ENCODE measurements at regions not wholly inside any gene's neighbourhood (a gene's known extent, or its start where the extent isn't known, plus 50 kb on each side); places are given as distances from the start of the nearest gene placed in this dataset.

DNA sequence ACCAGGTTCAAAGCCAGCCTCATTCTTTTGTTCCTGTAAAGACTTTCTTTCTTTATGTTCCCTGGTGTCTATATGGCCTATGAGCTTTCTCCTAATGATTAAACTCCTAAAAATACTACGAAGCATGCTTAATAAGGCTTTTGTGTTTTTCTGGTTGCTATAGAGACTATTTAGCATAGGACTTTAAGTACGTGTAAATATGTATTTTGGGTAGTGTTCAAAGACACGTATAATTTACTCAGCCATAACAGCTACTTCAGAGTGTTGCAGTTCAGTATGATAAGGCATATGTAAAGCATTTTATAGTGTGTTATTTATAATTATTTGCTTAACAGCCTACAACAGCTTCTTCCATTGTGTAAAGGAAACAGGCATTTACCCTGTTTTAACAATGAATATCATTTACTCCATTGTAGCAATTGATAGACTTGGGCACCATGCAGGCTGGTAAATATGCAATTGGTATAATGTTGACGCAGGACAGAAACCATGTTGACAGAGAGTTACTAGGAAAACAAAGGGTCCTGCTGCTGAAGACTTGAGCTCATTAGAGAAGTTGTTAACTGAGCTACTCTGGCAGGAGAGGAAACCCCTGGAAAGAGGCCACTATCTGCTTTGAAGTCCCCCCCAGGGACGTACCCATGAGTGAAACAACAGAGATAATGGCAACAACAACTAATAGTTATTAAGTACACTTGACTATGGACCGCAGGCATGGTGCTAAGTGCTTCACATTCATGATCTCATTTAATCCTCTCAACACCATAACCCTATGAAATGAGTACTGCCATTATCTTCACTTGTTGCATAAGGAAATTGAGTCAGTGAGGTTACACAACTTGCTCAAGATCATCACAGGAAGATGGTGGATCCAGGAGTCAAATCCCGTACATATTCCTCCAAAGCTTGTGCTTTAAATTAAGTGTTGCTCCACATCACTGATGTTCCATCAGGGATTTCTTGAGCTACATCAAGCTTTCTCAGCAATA lies 342.2 kb upstream of the DYNLRB2 start:
- H3K9me3 Mint-ChIP-seq = peaks cover 8% of the 10 kb centered on the region
- no peak overlapping the region for H3K27ac Mint-ChIP-seq
- H3K36me3 Mint-ChIP-seq (ENCODE audit: low read depth) = no peaks in the 10 kb centered on the region
- H3K4me3 Mint-ChIP-seq = no peak overlapping the region
- peaks cover 8% of the 10 kb centered on the region for H3K4me1 Mint-ChIP-seq (ENCODE audit: low read depth)
- H3K27me3 Mint-ChIP-seq = peaks cover 33% of the 10 kb centered on the region

DNA sequence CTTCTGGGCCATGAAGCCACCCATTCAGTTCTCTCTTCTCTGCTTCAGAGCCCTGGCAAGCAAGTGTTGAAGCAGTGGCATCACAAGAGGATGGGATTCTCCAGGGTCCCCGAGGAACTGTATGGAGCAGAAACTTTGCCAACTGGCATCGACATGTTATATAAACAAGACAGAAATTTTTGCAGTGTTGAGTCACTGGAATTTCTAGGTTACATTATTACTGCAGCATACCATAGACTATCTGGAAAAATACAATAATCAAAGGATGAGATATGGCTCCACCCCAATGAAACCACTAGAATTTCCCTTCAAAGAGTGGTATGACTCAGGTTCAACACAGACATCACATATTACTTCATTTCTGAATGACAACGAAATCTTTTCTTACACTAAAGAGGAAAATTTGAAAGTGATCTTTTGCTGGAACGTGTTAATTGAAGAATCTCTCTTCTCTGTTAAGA lies 343.0 kb upstream of the DYNLRB2 start:
- H3K4me3 Mint-ChIP-seq = no peak overlapping the region
- peaks cover 34% of the 10 kb centered on the region for H3K27me3 Mint-ChIP-seq

DNA sequence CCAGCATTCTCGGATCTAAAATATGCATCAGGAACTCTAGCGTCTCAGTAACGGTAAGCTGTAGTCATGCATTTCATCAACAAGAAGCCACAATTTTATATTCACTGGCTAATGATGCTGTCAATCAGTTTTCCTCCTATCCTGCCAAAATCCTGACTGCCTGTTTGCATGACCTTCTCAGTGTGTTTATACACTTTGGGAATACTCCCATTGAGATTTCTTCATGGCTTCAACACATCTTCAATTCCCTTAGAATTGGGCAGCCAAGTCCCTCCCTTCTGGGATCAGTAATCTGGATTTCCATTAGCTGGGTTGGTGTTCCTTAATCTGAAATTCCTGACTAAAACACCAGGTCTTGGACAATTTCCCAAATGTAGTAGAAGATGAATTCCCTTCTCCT lies 348.9 kb upstream of the DYNLRB2 start:
- H3K4me3 Mint-ChIP-seq = no peak overlapping the region
- H3K27ac Mint-ChIP-seq = no peak overlapping the region
- H3K4me1 Mint-ChIP-seq (ENCODE audit: low read depth) = no peaks in the 10 kb centered on the region
- peaks cover 23% of the 10 kb centered on the region for H3K27me3 Mint-ChIP-seq
- no peaks in the 10 kb centered on the region for H3K36me3 Mint-ChIP-seq (ENCODE audit: low read depth)
- H3K9me3 Mint-ChIP-seq = peaks cover 3% of the 10 kb centered on the region

More for the DNA sequence above, 343.0 kb upstream of the DYNLRB2 start:
- Mint-ChIP-seq H3K27ac (no peak overlapping the region), H3K4me1 (ENCODE audit: low read depth) (peaks cover 8% of the 10 kb centered on the region), H3K36me3 (ENCODE audit: low read depth) (no peaks in the 10 kb centered on the region), H3K9me3 (peaks cover 8% of the 10 kb centered on the region)

DNA sequence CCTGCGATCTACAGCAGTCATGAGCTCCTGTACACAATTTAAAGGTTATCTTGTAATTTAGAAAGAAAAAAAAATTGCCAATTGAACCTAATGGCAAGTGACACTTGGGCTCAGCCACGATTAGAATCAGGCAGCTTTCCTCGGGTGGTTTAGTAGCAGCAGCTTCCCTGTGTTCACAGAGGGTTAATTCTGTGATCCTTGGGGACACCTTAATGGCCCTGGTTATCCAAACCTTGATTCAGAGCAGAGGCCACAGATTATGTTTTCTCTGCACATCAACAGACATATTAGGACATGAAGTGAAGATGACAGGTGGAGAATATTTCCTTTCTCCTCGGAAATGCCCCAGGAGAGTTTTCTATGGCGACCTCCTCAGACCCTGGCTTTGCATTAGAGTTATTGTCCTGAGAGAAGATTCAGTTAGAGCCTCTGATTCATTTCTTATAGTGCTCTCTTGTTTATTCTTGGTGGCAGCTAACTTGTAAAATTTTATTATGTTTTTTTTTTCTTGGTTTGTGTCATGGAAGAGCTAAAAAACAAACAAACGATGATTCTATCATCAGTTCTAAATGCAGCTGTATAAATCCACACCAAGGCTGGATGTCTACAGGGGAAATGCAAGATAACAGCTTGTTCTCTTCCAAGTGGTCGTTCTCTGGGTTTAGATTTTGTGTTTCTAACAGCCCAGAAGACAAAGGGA lies 351.2 kb upstream of the DYNLRB2 start:
- no peaks in the 10 kb centered on the region for H3K36me3 Mint-ChIP-seq (ENCODE audit: low read depth)
- H3K4me3 Mint-ChIP-seq = no peak overlapping the region
- H3K9me3 Mint-ChIP-seq = no peaks in the 10 kb centered on the region
- no peak overlapping the region for H3K27ac Mint-ChIP-seq
- H3K4me1 Mint-ChIP-seq (ENCODE audit: low read depth) = no peaks in the 10 kb centered on the region
- peaks cover 13% of the 10 kb centered on the region for H3K27me3 Mint-ChIP-seq

DNA sequence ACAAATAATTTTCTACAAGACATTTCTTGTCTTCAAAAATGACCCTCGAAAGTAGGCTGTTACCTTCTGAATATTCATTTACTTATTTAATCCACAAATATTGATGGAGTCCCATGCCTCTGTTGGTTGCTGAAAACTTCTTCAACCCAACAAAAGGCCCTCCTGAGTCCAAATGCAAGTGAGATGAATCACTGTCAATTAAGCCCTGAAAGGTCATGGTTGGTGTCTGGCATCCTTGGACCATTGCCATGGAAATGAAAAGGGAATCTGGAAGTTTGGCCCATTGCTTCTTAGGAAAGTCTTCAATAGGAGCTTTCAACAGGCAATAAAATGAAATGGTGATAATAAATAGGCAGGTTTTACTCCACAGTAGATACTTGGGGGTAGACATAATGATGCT lies 364.7 kb upstream of the DYNLRB2 start:
- no peak overlapping the region for H3K4me3 Mint-ChIP-seq
- no peaks in the 10 kb centered on the region for H3K9me3 Mint-ChIP-seq
- no peaks in the 10 kb centered on the region for H3K36me3 Mint-ChIP-seq (ENCODE audit: low read depth)
- H3K27ac Mint-ChIP-seq = no peak overlapping the region
- H3K27me3 Mint-ChIP-seq = peaks cover 17% of the 10 kb centered on the region
- no peaks in the 10 kb centered on the region for H3K4me1 Mint-ChIP-seq (ENCODE audit: low read depth)

DNA sequence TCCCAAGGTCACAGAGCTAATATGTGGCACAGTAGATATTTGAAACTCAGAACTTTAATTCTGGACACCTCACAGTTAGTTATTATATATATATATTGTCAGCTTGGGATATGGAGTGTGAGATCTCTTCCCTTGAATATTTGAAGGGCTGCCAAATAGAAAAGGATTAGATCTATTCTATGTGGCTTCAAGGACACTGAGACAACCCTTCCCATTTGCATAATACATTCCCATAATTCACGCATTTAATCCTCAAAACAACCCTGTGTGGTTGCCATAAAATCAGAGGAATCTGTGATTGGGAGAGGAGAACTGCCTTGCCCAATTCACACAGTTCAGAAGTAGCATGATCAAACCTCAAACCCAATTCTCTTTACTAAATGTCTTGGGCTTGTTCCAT lies 365.8 kb upstream of the DYNLRB2 start:
- Mint-ChIP-seq H3K27ac (no peak overlapping the region), H3K4me1 (ENCODE audit: low read depth) (no peaks in the 10 kb centered on the region), H3K27me3 (peaks cover 17% of the 10 kb centered on the region), H3K36me3 (ENCODE audit: low read depth) (no peaks in the 10 kb centered on the region), H3K9me3 (no peaks in the 10 kb centered on the region), H3K4me3 (no peak overlapping the region)

DNA sequence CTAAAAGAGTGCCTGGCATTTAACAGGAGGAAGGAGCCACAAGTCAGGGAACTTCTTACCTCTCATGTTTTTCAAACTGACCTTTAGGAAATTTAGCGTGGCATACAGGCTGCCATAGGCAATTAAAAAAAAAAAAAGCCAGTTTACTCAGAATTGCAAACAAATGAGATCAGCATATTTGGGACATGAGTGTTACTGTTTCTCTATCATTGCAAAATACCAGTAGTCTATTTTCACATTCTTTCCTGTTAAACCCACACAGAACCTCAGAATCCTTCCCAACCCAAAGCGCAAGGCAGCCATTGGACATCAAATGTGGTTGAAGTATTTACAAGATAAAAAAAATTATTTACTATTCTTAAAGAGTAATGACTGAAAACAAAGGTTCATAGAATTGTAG lies 366.4 kb upstream of the DYNLRB2 start:
- no peaks in the 10 kb centered on the region for H3K4me1 Mint-ChIP-seq (ENCODE audit: low read depth)
- peaks cover 17% of the 10 kb centered on the region for H3K27me3 Mint-ChIP-seq
- H3K36me3 Mint-ChIP-seq (ENCODE audit: low read depth) = no peaks in the 10 kb centered on the region
- no peaks in the 10 kb centered on the region for H3K9me3 Mint-ChIP-seq
- H3K4me3 Mint-ChIP-seq = no peak overlapping the region
- no peak overlapping the region for H3K27ac Mint-ChIP-seq

DNA sequence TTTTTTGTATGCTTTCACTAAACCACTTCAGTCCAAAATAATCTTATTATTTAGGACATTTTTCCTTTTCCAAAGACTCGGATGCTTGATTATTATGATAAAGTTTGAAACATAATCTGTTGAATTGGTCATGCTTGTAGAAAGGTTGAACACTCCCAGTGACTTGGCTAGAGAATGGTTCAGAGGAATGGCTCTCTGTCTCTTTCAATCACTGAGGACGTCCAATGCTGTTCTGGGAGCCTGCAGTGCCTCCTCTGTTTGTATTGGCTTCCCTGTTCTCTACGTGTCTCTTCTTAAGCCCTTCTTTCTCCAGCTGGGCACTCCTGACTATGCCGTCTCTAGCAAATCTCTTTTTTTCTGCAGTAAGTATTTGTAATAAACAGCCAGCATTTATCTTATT lies 369.0 kb upstream of the DYNLRB2 start:
- no peaks in the 10 kb centered on the region for H3K4me1 Mint-ChIP-seq (ENCODE audit: low read depth)
- H3K9me3 Mint-ChIP-seq = no peaks in the 10 kb centered on the region
- peaks cover 8% of the 10 kb centered on the region for H3K27me3 Mint-ChIP-seq
- no peak overlapping the region for H3K27ac Mint-ChIP-seq
- no peaks in the 10 kb centered on the region for H3K36me3 Mint-ChIP-seq (ENCODE audit: low read depth)
- no peak overlapping the region for H3K4me3 Mint-ChIP-seq

DNA sequence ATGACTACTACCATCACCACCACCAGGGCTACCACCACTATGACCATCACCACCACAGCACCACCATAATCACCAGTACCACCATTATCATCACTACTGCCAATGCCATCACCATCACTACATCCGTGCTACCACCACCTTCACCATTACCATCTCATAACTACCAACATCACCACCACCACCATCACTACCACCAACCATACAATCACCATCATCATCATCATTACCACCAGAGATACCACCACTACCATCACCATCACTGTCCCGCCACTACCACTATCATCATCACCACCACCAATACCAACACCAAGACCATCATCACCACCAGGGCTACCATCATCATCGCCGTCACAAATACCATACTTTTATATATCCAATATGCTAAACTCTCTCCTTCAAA lies 369.6 kb upstream of the DYNLRB2 start:
- Mint-ChIP-seq H3K4me3 (no peak overlapping the region), H3K36me3 (ENCODE audit: low read depth) (no peaks in the 10 kb centered on the region), H3K27me3 (peaks cover 10% of the 10 kb centered on the region), H3K27ac (no peak overlapping the region), H3K9me3 (no peaks in the 10 kb centered on the region), H3K4me1 (ENCODE audit: low read depth) (no peaks in the 10 kb centered on the region)

DNA sequence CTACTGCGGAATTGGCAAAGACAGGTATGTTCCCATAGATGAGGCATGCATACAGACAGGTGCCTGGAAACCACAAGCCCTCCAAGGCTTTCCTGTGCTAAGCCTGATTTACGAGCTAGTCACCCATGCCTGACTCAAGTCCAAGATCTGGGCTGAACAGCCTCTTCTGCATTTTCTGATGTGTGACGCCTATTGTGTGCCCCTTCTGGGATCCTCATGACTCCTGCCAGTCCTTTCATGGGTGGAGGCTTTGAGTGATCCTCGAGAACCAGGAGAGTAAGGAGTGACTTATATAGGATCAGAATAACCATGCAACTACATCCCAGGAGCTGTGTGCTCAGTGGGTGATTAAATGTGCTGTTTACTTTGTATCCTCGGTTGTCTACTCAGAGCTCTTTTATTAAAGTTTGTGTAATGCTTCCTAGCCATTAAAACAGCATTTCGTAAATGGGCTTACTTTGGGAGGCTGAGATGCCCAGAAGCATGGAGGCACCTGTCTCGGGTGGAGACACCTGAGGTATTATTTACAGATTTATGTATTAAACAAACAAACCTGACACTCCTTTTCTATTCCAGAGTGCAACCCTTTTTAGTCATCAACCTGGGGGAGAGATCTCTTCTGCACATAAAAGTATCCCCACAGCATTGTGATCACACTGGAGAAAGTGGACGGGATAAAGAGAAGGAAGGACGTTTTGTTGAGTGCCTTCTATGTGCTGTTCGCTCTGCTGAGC lies 373.0 kb upstream of the DYNLRB2 start:
- no peaks in the 10 kb centered on the region for H3K36me3 Mint-ChIP-seq (ENCODE audit: low read depth)
- no peak overlapping the region for H3K4me3 Mint-ChIP-seq
- H3K4me1 Mint-ChIP-seq (ENCODE audit: low read depth) = no peaks in the 10 kb centered on the region
- no peak overlapping the region for H3K27ac Mint-ChIP-seq
- H3K27me3 Mint-ChIP-seq = peaks cover 9% of the 10 kb centered on the region
- H3K9me3 Mint-ChIP-seq = peaks cover 3% of the 10 kb centered on the region

DNA sequence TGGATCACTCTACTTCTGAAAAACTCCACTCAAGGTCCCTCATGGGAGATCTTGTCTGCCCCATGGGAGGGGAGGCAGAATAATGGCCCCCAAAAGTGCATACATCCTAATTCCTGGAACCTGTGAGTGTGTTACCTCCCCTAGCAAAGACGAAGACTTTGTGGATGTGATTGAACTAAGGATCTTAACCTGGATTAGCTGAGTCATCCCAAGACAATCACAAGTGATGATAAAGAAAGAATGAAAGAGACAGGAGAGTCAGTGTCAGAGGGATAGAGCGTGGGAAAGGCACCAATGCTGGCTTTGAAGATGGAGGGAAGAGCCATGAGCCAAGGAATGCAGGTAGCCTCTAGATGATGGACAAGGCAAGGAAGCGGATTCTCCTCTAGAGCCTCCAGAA lies 374.7 kb upstream of the DYNLRB2 start:
- Mint-ChIP-seq H3K27ac (no peak overlapping the region), H3K36me3 (ENCODE audit: low read depth) (no peaks in the 10 kb centered on the region), H3K9me3 (peaks cover 3% of the 10 kb centered on the region), H3K27me3 (peaks cover 9% of the 10 kb centered on the region), H3K4me3 (no peak overlapping the region), H3K4me1 (ENCODE audit: low read depth) (no peaks in the 10 kb centered on the region)

DNA sequence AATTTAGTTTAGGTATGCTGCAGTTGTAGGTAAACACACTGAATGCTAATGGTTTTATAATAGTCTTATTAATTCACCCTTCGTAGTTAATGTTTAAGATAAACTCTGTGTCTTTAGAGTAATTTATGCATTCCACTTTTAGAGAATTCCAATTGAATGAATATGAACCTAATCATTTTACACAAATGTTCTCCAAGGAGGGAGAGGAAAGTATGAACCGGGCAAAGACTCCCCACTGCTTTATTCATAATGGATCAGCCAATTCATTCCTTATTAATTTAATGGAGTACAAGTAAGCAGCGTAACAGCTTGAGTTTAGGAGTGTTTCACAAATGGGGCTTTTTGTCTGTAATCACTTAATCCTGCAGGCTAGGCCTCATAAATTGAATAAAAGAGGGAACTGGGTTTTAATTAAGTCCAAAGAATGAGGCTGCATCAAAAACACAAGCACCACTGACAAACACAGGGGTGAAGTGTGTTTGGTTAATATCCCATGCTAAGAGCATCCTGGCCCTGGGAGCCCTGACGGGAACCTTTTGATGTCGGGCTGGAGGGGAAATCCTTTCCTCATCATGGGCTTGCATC lies 375.7 kb upstream of the DYNLRB2 start:
- Mint-ChIP-seq H3K36me3 (ENCODE audit: low read depth) (no peaks in the 10 kb centered on the region), H3K27ac (no peak overlapping the region), H3K27me3 (peaks cover 9% of the 10 kb centered on the region), H3K4me1 (ENCODE audit: low read depth) (no peaks in the 10 kb centered on the region), H3K4me3 (no peak overlapping the region), H3K9me3 (peaks cover 3% of the 10 kb centered on the region)

DNA sequence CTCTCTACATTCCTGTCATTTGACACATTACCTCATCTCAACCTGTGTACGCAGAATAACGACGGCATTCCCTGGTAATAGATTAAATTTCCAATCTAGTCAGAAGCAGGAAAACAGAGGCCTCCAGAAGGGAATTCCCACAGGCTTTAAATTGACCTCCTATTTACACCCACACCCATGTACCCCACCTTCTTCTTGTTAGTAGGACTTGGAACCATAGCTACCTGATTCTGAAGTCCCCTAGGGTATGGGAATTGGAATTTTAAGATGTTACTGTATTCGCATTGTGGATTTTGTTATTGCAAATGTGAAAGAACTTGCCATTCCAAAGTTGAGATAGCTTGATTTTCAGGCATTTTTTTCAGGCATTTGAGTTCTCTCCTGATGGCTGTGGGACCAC lies 377.5 kb upstream of the DYNLRB2 start:
- Mint-ChIP-seq H3K27ac (no peak overlapping the region), H3K4me3 (no peak overlapping the region), H3K27me3 (peaks cover 9% of the 10 kb centered on the region), H3K4me1 (ENCODE audit: low read depth) (no peaks in the 10 kb centered on the region), H3K9me3 (peaks cover 3% of the 10 kb centered on the region), H3K36me3 (ENCODE audit: low read depth) (no peaks in the 10 kb centered on the region)

DNA sequence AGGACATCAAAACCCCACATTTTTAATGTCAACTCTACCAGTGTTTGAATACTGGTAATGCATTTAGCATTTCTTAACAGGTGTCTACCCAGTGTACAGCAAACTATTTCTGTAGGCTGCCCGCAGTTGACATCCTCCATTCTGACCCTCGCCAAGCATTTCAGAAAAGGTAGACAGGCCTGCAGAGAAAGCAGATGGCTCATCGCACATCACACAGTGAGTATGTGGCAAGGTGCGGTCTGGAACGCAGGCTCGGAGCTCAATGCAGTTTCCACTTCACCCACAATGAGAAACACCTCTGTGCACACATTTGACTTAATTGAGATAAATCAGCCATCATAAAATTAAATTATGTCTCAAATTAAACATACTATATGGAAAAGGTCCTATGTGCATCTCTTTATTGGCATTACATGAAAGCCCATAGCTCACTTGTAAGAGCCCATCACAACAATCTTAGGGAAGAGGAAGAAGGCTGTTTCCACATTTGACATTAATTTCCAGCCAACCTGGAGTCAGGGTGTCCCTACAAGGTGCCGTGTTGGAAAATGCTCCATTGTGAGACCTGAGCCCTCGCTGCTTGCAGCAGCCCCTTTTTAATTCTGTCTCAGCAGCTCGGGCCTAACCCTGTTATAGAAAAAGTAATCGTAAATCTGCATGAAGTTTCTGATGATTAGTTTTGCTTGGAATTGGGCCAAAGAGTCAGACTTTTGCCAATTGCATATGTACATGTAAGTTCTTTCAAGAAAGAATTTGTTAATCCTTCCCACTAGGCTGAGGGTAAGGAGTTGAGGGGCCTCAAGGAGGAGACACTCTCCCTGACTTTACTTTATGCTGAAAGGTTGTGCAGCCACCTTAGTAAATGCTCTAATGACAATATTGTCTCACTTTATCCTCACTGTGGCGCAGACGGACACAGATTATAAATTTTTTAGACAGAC lies 378.7 kb upstream of the DYNLRB2 start:
- Mint-ChIP-seq H3K27me3 (peaks cover 9% of the 10 kb centered on the region), H3K4me1 (ENCODE audit: low read depth) (no peaks in the 10 kb centered on the region), H3K36me3 (ENCODE audit: low read depth) (no peaks in the 10 kb centered on the region), H3K27ac (no peak overlapping the region), H3K9me3 (peaks cover 3% of the 10 kb centered on the region), H3K4me3 (no peak overlapping the region)
